HG03558 (cell line): ENCODE measurements at regions not wholly inside any gene's neighbourhood (a gene's known extent, or its start where the extent isn't known, plus 50 kb on each side); places are given as distances from the start of the nearest gene placed in this dataset.

Source experiments
- ATAC-seq: cut with Tn5 transposase; IDR thresholded peaks from one replicate; pipeline ENCODE4 v1.9.1; 2021; ENCODE audit warnings: moderate number of reproducible peaks; ENCODE audit not compliant: unreplicated experiment; ENCODE audit errors: extremely low read depth

- no peak for ATAC-seq
Observed at GRCh38 chr12:93315907-93316622, 61.7 kb upstream of the NUDT4 start.

GRCh38 chr12:93316623-93316971 is 61.1 kb upstream of the NUDT4 start:
- ATAC-seq = no peak

GRCh38 chr12:93317227-93317626 is 60.5 kb upstream of the NUDT4 start:
- ATAC-seq = no peak

- no peak for ATAC-seq
Observed at GRCh38 chr12:93318720-93319522, 58.8 kb upstream of the NUDT4 start.

- no peak for ATAC-seq
Observed at GRCh38 chr12:93319523-93320050, 58.1 kb upstream of the NUDT4 start.

GRCh38 chr12:93322784-93323183 is 54.9 kb upstream of the NUDT4 start:
- no peak for ATAC-seq

GRCh38 chr12:93323625-93324329 is 53.9 kb upstream of the NUDT4 start:
- ATAC-seq = no peak

GRCh38 chr12:93325855-93326254 is 51.9 kb upstream of the NUDT4 start:
- no peak for ATAC-seq
